GM23338 (cell line): ENCODE measurements at regions not wholly inside any gene's neighbourhood (a gene's known extent, or its start where the extent isn't known, plus 50 kb on each side); places are given as distances from the start of the nearest gene placed in this dataset.

Source experiments
- ATAC-seq: fragments of 200-7000 bp; cut with Tn5 transposase; 3 replicates; pipeline ENCODE4 v1.9.1; 2020
- DNase-seq: peaks from one replicate; pipeline ENCODE4 v3.0.0-alpha.2; 2015; ENCODE audit warnings: low spot score
- H2AFZ ChIP-seq: fragments of 200-600 bp; sonication (generic); 2 replicates; pipeline ENCODE4 v1.8.0; 2016; ENCODE audit warnings: antibody characterized with exemption, mild to moderate bottlenecking, moderate library complexity
- H3F3A ChIP-seq: fragments of 200-600 bp; sonication (generic); replicated peaks from 2 replicates; pipeline ENCODE4 v1.8.0; 2017; ENCODE audit warnings: antibody characterized with exemption, mixed run types, low read depth
- H3K27ac ChIP-seq: fragments of 200-600 bp; sonication (generic); 2 replicates; pipeline ENCODE4 v1.6.1; 2016; ENCODE audit warnings: low read depth
- H3K27me3 ChIP-seq: fragments of 200-600 bp; sonication (generic); 2 replicates; pipeline ENCODE4 v1.8.0; 2016; ENCODE audit warnings: mild to moderate bottlenecking, mixed run types, moderate library complexity; ENCODE audit not compliant: insufficient read depth
- H3K36me3 ChIP-seq: fragments of 200-600 bp; sonication (generic); 2 replicates; pipeline ENCODE4 v1.8.0; 2016; ENCODE audit warnings: mild to moderate bottlenecking; ENCODE audit not compliant: insufficient read depth
- H3K4me1 ChIP-seq: fragments of 200-600 bp; sonication (generic); 2 replicates; pipeline ENCODE4 v1.8.0; 2016; ENCODE audit warnings: mild to moderate bottlenecking, moderate library complexity; ENCODE audit not compliant: insufficient read depth
- H3K4me2 ChIP-seq: fragments of 200-600 bp; sonication (generic); 2 replicates; pipeline ENCODE4 v1.7.1; 2017; ENCODE audit warnings: mixed run types
- H3K4me3 ChIP-seq: fragments of 200-600 bp; sonication (generic); 2 replicates; pipeline ENCODE4 v1.6.1; 2016; ENCODE audit warnings: mixed run types
- H3K79me2 ChIP-seq: fragments of 200-600 bp; sonication (generic); replicated peaks from 2 replicates; pipeline ENCODE4 v1.8.0; 2017; ENCODE audit warnings: mild to moderate bottlenecking; ENCODE audit not compliant: insufficient read depth
- H3K9me2 ChIP-seq: fragments of 200-600 bp; sonication (generic); 2 replicates; pipeline ENCODE4 v1.8.0; 2017; ENCODE audit not compliant: insufficient read depth
- H4K20me1 ChIP-seq: fragments of 200-600 bp; sonication (generic); replicated peaks from 2 replicates; pipeline ENCODE4 v1.8.0; 2017; ENCODE audit warnings: mild to moderate bottlenecking; ENCODE audit not compliant: insufficient read depth
- H3K27ac Mint-ChIP-seq: 2 replicates; pipeline ENCODE4 v1.8.0; 2020; ENCODE audit warnings: inconsistent platforms, mild to moderate bottlenecking, moderate library complexity, mixed read lengths
- H3K27me3 Mint-ChIP-seq: 3 replicates; pipeline ENCODE4 v1.8.0; 2022; ENCODE audit warnings: low read depth, mild to moderate bottlenecking, moderate library complexity, mixed read lengths, inconsistent platforms; ENCODE audit not compliant: insufficient read depth, poor library complexity
- H3K36me3 Mint-ChIP-seq: 3 replicates; pipeline ENCODE4 v1.8.0; 2021; ENCODE audit warnings: low read depth, mild to moderate bottlenecking, inconsistent platforms, moderate library complexity, mixed read lengths
- H3K4me1 Mint-ChIP-seq: 3 replicates; pipeline ENCODE4 v1.8.0; 2020; ENCODE audit warnings: mild to moderate bottlenecking, inconsistent platforms, mixed read lengths
- H3K4me3 Mint-ChIP-seq: 3 replicates; pipeline ENCODE4 v1.8.0; 2021; ENCODE audit warnings: moderate library complexity, mild to moderate bottlenecking, inconsistent platforms, mixed read lengths
- H3K9me3 Mint-ChIP-seq: 3 replicates; pipeline ENCODE4 v1.8.0; 2020; ENCODE audit warnings: moderate library complexity, mild to moderate bottlenecking, inconsistent platforms, mixed read lengths
- CREB1 ChIP-seq: fragments of 250-450 bp; sonication (Bioruptor Pico); IDR thresholded peaks from 2 replicates; pipeline ENCODE4 v1.5.0; 2020; ENCODE audit warnings: low read depth, mild to moderate bottlenecking, moderate library complexity
- JUNB ChIP-seq: IDR thresholded peaks from one replicate; pipeline ENCODE4 v1.6.1; 2016; ENCODE audit warnings: antibody characterized with exemption; ENCODE audit not compliant: unreplicated experiment
- POLR2AphosphoS5 ChIP-seq: IDR thresholded peaks from 2 replicates; pipeline ENCODE4 v1.6.1; 2016; ENCODE audit warnings: antibody characterized with exemption, low read depth
- STAT1 ChIP-seq: IDR thresholded peaks from one replicate; pipeline ENCODE4 v1.6.1; 2016; ENCODE audit warnings: antibody characterized with exemption; ENCODE audit not compliant: unreplicated experiment
- ZNF114 ChIP-seq: fragments of 250-450 bp; sonication (Bioruptor Pico); IDR thresholded peaks from 2 replicates; pipeline ENCODE4 v1.5.0; 2020; ENCODE audit warnings: mild to moderate bottlenecking, moderate library complexity
- TF ChIP-seq, protein P1 (sequence below): fragments of 250-450 bp; sonication (Bioruptor Pico); IDR thresholded peaks from 2 replicates; pipeline ENCODE4 v1.5.0; 2020; ENCODE audit warnings: mild to moderate bottlenecking, moderate library complexity
- TF ChIP-seq, protein P2 (sequence below): IDR thresholded peaks from one replicate; pipeline ENCODE4 v1.6.1; 2018; ENCODE audit warnings: antibody characterized with exemption; ENCODE audit not compliant: unreplicated experiment
- TF ChIP-seq, protein P3 (sequence below), 2 experiments: fragments of 200-600 bp in 1 of 2; sonication (generic) in 1 of 2; conservative IDR thresholded peaks; 2 replicates each; pipeline versions ENCODE4 v1.5.1 to v1.6.1; 2016 to 2017; ENCODE audit warnings: antibody characterized with exemption in 2 of 2, low read depth in 2 of 2, mild to moderate bottlenecking in 2 of 2, moderate library complexity in 1 of 2

DNA sequence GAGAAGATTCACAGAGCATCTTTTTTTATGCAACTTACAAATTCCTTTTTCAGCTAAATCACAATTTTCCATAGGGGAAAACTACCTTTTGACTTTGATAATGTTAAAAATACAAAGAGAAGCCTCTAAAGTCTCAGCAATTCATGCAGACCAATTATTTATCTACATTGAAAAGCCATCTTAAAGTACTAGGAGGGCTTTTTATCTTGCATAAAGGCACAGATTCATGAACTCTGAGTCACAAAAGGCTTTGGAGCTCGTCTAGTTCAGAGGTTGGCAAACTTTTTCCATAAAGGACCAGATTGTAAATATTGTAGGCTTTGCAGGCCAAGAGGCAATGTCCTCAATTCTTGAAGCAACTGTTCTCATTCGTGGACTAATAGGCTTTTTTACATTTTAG, 210.4 kb upstream of the HDX start:
- no peaks in the 10 kb centered on the region for H3K9me2 ChIP-seq
- no peaks in the 10 kb centered on the region for H3K36me3 Mint-ChIP-seq
- no peaks in the 10 kb centered on the region for H4K20me1 ChIP-seq
- peaks cover 1% of the 10 kb centered on the region for H3K27me3 Mint-ChIP-seq
- no peak overlapping the region for H3K4me2 ChIP-seq
- no peaks in the 10 kb centered on the region for H3K36me3 ChIP-seq
- no peak overlapping the region for H3K27ac Mint-ChIP-seq
- no peak overlapping the region for H3K4me3 ChIP-seq
- H3K4me1 Mint-ChIP-seq, result peaks cover 24% of the 10 kb centered on the region
- H3K9me3 Mint-ChIP-seq, result no peaks in the 10 kb centered on the region
- ATAC-seq, result no peak
- no peaks in the 10 kb centered on the region for H3K27me3 ChIP-seq
- H3F3A ChIP-seq, result no peaks in the 10 kb centered on the region
- peaks cover 35% of the 10 kb centered on the region for H3K4me1 ChIP-seq
- no peak overlapping the region for H3K4me3 Mint-ChIP-seq
- H3K27ac ChIP-seq, result no peak overlapping the region
- no peak overlapping the region for H2AFZ ChIP-seq
- TF ChIP-seq ZNF114 (CRISPR knock-in tag) (no peak), JUNB (no peak), POLR2AphosphoS5 (no peak), CREB1 (no peak), STAT1 (no peak)
- TF ChIP-seq, protein P1, sequence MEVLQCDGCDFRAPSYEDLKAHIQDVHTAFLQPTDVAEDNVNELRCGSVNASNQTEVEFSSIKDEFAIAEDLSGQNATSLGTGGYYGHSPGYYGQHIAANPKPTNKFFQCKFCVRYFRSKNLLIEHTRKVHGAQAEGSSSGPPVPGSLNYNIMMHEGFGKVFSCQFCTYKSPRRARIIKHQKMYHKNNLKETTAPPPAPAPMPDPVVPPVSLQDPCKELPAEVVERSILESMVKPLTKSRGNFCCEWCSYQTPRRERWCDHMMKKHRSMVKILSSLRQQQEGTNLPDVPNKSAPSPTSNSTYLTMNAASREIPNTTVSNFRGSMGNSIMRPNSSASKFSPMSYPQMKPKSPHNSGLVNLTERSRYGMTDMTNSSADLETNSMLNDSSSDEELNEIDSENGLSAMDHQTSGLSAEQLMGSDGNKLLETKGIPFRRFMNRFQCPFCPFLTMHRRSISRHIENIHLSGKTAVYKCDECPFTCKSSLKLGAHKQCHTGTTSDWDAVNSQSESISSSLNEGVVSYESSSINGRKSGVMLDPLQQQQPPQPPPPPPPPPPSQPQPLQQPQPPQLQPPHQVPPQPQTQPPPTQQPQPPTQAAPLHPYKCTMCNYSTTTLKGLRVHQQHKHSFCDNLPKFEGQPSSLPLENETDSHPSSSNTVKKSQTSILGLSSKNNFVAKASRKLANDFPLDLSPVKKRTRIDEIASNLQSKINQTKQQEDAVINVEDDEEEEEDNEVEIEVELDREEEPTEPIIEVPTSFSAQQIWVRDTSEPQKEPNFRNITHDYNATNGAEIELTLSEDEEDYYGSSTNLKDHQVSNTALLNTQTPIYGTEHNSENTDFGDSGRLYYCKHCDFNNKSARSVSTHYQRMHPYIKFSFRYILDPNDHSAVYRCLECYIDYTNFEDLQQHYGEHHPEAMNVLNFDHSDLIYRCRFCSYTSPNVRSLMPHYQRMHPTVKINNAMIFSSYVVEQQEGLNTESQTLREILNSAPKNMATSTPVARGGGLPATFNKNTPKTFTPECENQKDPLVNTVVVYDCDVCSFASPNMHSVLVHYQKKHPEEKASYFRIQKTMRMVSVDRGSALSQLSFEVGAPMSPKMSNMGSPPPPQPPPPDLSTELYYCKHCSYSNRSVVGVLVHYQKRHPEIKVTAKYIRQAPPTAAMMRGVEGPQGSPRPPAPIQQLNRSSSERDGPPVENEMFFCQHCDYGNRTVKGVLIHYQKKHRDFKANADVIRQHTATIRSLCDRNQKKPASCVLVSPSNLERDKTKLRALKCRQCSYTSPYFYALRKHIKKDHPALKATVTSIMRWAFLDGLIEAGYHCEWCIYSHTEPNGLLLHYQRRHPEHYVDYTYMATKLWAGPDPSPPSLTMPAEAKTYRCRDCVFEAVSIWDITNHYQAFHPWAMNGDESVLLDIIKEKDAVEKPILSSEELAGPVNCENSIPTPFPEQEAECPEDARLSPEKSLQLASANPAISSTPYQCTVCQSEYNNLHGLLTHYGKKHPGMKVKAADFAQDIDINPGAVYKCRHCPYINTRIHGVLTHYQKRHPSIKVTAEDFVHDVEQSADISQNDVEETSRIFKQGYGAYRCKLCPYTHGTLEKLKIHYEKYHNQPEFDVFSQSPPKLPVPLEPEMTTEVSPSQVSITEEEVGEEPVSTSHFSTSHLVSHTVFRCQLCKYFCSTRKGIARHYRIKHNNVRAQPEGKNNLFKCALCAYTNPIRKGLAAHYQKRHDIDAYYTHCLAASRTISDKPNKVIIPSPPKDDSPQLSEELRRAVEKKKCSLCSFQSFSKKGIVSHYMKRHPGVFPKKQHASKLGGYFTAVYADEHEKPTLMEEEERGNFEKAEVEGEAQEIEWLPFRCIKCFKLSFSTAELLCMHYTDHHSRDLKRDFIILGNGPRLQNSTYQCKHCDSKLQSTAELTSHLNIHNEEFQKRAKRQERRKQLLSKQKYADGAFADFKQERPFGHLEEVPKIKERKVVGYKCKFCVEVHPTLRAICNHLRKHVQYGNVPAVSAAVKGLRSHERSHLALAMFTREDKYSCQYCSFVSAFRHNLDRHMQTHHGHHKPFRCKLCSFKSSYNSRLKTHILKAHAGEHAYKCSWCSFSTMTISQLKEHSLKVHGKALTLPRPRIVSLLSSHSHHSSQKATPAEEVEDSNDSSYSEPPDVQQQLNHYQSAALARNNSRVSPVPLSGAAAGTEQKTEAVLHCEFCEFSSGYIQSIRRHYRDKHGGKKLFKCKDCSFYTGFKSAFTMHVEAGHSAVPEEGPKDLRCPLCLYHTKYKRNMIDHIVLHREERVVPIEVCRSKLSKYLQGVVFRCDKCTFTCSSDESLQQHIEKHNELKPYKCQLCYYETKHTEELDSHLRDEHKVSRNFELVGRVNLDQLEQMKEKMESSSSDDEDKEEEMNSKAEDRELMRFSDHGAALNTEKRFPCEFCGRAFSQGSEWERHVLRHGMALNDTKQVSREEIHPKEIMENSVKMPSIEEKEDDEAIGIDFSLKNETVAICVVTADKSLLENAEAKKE, result no peak
- TF ChIP-seq, protein P2, sequence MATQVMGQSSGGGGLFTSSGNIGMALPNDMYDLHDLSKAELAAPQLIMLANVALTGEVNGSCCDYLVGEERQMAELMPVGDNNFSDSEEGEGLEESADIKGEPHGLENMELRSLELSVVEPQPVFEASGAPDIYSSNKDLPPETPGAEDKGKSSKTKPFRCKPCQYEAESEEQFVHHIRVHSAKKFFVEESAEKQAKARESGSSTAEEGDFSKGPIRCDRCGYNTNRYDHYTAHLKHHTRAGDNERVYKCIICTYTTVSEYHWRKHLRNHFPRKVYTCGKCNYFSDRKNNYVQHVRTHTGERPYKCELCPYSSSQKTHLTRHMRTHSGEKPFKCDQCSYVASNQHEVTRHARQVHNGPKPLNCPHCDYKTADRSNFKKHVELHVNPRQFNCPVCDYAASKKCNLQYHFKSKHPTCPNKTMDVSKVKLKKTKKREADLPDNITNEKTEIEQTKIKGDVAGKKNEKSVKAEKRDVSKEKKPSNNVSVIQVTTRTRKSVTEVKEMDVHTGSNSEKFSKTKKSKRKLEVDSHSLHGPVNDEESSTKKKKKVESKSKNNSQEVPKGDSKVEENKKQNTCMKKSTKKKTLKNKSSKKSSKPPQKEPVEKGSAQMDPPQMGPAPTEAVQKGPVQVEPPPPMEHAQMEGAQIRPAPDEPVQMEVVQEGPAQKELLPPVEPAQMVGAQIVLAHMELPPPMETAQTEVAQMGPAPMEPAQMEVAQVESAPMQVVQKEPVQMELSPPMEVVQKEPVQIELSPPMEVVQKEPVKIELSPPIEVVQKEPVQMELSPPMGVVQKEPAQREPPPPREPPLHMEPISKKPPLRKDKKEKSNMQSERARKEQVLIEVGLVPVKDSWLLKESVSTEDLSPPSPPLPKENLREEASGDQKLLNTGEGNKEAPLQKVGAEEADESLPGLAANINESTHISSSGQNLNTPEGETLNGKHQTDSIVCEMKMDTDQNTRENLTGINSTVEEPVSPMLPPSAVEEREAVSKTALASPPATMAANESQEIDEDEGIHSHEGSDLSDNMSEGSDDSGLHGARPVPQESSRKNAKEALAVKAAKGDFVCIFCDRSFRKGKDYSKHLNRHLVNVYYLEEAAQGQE, result no peak
- TF ChIP-seq, protein P3, sequence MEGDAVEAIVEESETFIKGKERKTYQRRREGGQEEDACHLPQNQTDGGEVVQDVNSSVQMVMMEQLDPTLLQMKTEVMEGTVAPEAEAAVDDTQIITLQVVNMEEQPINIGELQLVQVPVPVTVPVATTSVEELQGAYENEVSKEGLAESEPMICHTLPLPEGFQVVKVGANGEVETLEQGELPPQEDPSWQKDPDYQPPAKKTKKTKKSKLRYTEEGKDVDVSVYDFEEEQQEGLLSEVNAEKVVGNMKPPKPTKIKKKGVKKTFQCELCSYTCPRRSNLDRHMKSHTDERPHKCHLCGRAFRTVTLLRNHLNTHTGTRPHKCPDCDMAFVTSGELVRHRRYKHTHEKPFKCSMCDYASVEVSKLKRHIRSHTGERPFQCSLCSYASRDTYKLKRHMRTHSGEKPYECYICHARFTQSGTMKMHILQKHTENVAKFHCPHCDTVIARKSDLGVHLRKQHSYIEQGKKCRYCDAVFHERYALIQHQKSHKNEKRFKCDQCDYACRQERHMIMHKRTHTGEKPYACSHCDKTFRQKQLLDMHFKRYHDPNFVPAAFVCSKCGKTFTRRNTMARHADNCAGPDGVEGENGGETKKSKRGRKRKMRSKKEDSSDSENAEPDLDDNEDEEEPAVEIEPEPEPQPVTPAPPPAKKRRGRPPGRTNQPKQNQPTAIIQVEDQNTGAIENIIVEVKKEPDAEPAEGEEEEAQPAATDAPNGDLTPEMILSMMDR (conservative IDR thresholded peaks at IDR 0.05; ENCODE audit: low read depth in 2 of 2), result no peak
- no peak for DNase-seq
- no peaks in the 10 kb centered on the region for H3K79me2 ChIP-seq
